ENCODE measurements at regions not wholly inside any gene's neighbourhood (a gene's known extent, or its start where the extent isn't known, plus 50 kb on each side); places are given as distances from the start of the nearest gene placed in this dataset.
A peak's percentile ranks its signal among the peaks of the same experiment; 100 is the strongest.

DNA sequence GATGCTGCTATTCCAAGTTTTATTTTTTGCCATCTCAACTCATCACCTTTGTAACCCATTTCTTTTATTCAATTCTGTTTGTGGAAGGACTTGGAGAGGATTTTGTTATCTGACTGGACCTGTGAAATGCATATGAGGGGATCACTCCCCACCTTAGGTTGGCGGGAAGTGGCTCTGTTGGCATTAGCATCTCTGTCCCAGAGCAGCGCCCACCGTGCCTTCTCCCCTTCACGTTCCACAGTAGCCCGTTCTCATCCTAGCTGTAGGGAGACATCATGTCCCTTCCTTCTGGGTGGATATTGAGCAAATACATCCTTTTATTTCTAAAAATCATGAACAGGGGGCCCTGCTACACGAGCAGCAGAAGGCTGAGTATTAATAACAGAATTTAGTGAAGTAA lies 330.4 kb downstream of the RFC3 start:
- no peaks in the 10 kb centered on the region for H3K4me1 ChIP-seq
- TF ChIP-seq, protein P1, sequence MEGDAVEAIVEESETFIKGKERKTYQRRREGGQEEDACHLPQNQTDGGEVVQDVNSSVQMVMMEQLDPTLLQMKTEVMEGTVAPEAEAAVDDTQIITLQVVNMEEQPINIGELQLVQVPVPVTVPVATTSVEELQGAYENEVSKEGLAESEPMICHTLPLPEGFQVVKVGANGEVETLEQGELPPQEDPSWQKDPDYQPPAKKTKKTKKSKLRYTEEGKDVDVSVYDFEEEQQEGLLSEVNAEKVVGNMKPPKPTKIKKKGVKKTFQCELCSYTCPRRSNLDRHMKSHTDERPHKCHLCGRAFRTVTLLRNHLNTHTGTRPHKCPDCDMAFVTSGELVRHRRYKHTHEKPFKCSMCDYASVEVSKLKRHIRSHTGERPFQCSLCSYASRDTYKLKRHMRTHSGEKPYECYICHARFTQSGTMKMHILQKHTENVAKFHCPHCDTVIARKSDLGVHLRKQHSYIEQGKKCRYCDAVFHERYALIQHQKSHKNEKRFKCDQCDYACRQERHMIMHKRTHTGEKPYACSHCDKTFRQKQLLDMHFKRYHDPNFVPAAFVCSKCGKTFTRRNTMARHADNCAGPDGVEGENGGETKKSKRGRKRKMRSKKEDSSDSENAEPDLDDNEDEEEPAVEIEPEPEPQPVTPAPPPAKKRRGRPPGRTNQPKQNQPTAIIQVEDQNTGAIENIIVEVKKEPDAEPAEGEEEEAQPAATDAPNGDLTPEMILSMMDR (IDR thresholded peaks at IDR 0.05) = no peak
- H3K9me3 ChIP-seq = no peaks in the 10 kb centered on the region
- intact Hi-C loops (cut with DNase I) = no loop called here
- H3K27me3 ChIP-seq = no peaks in the 10 kb centered on the region
- no peak for DNase-seq
- WGBS, 2 donors = 89 to 94% methylated on average over 6 of the region's 6 CpGs
- no peak overlapping the region for H3K27ac ChIP-seq
- no peak overlapping the region for H3K4me3 ChIP-seq (replicated peaks in 1 of 3)
- H3K36me3 ChIP-seq = no peaks in the 10 kb centered on the region

GRCh38 chr13:34151885-34152284 lies 333.9 kb downstream of the RFC3 start:
- TF ChIP-seq POLR2A (IDR thresholded peaks at IDR 0.05) = no peak
- TF ChIP-seq, protein P1 (IDR thresholded peaks at IDR 0.05) = no peak
- 44 to 67% methylated on average over 1 of the region's 1 CpG for WGBS, 2 donors
- no peak overlapping the region for H3K27ac ChIP-seq

GRCh38 chr13:34152409-34152808 lies 334.5 kb downstream of the RFC3 start:
- H3K27me3 ChIP-seq = no peaks in the 10 kb centered on the region
- intact Hi-C loops (cut with DNase I) = no loop called here
- no peak for DNase-seq
- no peaks in the 10 kb centered on the region for H3K9me3 ChIP-seq
- no peaks in the 10 kb centered on the region for H3K36me3 ChIP-seq
- TF ChIP-seq, protein P1 (IDR thresholded peaks at IDR 0.05) = no peak
- no peak for TF ChIP-seq POLR2A (IDR thresholded peaks at IDR 0.05)
- whole genome bisulfite sequencing, 2 donors = 90% methylated on average over 4 of the region's 4 CpGs
- no peak overlapping the region for H3K4me3 ChIP-seq (replicated peaks in 1 of 3)
- no peak overlapping the region for H3K27ac ChIP-seq
- H3K4me1 ChIP-seq = peaks cover 4 to 11% of the 10 kb centered on the region in 2 donors

More at GRCh38 chr13:34151885-34152284, 333.9 kb downstream of the RFC3 start:
- Histone ChIP-seq H3K27me3 (no peaks in the 10 kb centered on the region), H3K4me1 (peaks cover 0 to 6% of the 10 kb centered on the region in 2 donors), H3K9me3 (no peaks in the 10 kb centered on the region), H3K36me3 (no peaks in the 10 kb centered on the region), H3K4me3 (replicated peaks in 1 of 3) (no peak overlapping the region)
- intact Hi-C loops (cut with DNase I) = no loop called here
- no peak for DNase-seq

GRCh38 chr13:34152996-34153395 lies 335.0 kb downstream of the RFC3 start:
- Histone ChIP-seq H3K27ac (no peak overlapping the region), H3K4me3 (replicated peaks in 1 of 3) (no peak overlapping the region), H3K27me3 (no peaks in the 10 kb centered on the region), H3K4me1 (peaks cover 6 to 14% of the 10 kb centered on the region in 2 donors), H3K36me3 (no peaks in the 10 kb centered on the region), H3K9me3 (no peaks in the 10 kb centered on the region)
- TF ChIP-seq, protein P1 (IDR thresholded peaks at IDR 0.05) = no peak
- no peak for TF ChIP-seq POLR2A (IDR thresholded peaks at IDR 0.05)
- no peak for DNase-seq
- intact Hi-C loops (cut with DNase I) = no loop called here

DNA sequence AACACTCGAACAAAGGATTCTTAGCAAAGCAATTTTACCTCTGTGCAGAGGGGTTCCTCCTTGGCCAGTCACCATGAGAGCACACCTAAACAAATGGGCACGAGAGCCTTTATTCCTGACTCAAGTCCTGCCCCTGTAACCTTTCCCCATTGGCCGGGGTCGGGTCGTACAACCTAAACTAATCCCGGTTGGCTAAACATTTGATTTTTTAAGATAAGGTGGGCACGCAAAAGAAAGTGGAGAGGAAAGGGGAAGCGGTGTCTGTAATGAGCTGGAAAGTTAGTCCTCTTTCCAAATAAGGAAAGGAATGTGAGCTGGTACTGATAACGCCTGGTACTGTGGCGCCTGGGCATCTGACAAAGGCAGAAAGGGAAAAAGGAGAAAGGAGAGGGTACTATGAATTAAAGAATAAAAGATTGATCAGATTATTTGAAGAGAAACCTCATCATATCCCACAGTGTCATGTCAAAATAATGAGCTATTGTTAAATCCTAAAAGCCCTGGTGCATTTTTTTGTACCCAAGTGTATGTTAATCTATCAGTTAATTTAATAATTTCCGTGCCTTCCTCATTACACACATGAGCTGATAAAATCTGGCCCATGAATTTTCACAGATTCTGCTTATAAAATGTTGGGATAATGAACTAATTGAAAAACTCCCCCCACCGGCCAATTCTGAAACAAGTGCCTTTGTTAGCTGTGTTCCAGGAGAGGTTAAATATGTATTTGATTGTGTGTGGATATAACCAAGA lies 335.7 kb downstream of the RFC3 start:
- 77 to 79% methylated on average over 12 of the region's 12 CpGs for WGBS, 2 donors
- H3K27me3 ChIP-seq = no peaks in the 10 kb centered on the region
- TF ChIP-seq POLR2A (IDR thresholded peaks at IDR 0.05) = no peak
- TF ChIP-seq, protein P1 (IDR thresholded peaks at IDR 0.05) = no peak
- peaks cover 6 to 14% of the 10 kb centered on the region in 2 donors for H3K4me1 ChIP-seq
- intact Hi-C loops (cut with DNase I) = no loop called here
- H3K36me3 ChIP-seq = no peaks in the 10 kb centered on the region
- no peak overlapping the region for H3K27ac ChIP-seq
- no peaks in the 10 kb centered on the region for H3K9me3 ChIP-seq
- no peak overlapping the region for H3K4me3 ChIP-seq (replicated peaks in 1 of 3)
- peak in 1 of 2 donors; percentile 5 for DNase-seq

All from thyroid gland (tissue), 4 donors.